T-helper 1 cell treated with Interleukin-12 subunit alpha and Interleukin-12 subunit beta and Interleukin-4 antibody, amounts not matched to agents 30 ng/mL and 1 ng/mL, for 36 hours (primary cell): ENCODE measurements at regions not wholly inside any gene's neighbourhood (a gene's known extent, or its start where the extent isn't known, plus 50 kb on each side); places are given as distances from the start of the nearest gene placed in this dataset.

Source experiments
- intact Hi-C: fragments of 100-400 bp; cut with micrococcal nuclease; formaldehyde crosslinking; loops from one replicate; pipeline ENCODE4 v1.15.1; 2024

GRCh38 chr10:33434933-33435332 lies 100.5 kb upstream of the NRP1 start:
- intact Hi-C loops, result no loop called here

DNA sequence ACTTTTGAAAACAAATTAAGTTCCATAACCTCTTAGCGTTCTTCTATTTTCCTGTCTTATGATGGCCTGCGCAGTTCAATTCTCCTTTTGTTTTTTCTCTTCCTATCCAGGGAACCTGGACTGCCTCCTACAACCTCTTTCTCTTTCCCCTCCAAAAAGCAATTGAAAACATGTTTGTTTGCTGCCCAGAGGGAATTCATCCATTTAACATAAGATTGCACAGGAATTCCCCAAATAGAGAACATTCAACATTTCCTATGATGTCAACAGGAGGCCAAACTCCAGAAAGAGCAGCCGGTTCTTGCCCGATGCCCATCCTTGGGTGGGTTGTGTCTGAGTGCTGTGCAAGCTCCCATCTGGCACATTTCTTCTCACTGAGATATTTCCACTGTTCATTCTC lies 94.2 kb upstream of the NRP1 start:
- intact Hi-C loops, result no loop called here

GRCh38 chr10:33423154-33423529 lies 88.7 kb upstream of the NRP1 start:
- intact Hi-C loops, result no loop called here

DNA sequence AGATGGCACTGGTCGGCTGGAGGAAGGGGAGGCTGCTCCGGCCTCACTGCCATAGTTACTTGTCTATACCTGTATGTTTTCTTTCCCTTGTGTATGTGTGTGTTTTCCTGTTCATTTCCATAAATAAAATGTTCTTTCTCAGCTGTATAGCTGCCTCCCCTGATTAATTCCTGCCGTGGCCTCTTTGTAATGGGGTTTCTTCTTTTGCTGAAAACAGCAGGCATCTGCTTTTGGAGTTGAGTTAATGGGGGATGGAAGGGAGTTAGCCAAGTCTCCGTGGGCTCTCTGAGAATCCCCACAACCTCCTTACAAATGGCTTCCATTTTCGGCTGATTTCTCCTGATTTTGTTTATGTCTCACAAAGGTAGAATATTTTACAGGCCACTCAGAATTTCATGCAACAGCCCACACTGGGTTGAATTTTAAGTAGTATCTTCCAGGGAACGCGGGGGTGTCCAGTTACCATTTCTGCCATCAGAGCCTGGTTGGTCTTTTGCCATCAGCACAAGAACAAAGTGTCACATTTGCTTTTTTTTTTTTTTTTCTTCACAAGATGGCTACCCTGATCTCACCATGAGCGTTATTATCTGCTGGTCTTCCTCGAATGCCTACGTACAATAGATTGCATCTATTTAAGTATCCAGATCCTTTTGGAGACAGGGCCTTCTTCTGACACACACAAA lies 88.1 kb upstream of the NRP1 start:
- intact Hi-C loops, result no loop called here

DNA sequence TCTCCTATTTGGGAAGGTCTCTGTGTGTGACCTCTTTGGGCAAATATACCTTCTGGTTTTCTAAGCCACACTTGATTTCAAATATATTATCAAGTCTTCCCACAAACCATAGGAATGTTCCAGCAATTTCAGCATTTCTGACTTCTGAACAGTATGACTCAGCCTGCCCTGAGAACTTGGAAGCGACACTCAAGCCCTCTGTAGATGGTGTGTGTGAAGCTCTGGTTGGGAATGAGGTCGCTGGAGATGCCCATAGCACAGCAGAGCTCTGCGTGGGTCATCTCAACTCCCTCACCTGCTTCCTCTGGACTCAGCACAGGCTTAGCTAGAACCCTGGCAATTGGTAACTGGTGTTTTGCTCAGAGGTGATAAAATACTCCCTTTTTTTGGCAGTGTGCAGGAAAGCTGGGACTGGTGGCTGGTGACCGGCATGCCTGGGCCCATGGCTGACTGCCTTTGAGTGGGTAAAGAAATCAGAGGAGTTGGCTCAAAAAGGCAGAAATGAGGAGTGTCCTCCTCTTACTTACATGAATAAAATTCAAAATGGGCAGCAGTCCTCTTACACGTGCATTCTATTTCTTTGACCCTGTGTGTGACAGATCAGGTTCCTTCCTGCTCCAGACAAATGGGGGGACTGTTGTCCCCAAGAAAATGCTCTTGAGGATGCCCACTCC lies 87.5 kb upstream of the NRP1 start:
- intact Hi-C loops, result no loop called here

DNA sequence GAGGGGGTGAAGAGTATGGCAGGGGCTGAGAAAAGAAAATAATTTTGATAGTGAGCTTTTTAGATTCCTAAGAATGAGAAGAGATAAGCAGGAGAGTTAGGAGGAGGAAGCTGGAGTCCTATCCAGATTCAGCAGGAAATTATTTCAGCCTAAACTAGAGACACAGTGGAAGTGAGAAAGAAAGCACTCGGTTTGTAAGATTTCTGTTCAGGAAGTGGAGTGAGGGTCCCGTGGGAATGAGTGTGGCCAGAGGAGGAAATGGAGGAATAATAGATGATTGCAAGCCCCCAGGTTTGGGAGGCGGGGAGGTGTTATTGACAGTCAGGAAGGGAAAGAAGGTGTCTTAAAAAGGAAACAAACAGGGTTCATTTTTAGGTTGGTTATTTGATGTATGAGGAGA lies 84.8 kb upstream of the NRP1 start:
- intact Hi-C loops, result loop anchor here (5.0 kb wide), 1 partner anchor 383 kb away; no protein-coding TSS in a partner anchor

DNA sequence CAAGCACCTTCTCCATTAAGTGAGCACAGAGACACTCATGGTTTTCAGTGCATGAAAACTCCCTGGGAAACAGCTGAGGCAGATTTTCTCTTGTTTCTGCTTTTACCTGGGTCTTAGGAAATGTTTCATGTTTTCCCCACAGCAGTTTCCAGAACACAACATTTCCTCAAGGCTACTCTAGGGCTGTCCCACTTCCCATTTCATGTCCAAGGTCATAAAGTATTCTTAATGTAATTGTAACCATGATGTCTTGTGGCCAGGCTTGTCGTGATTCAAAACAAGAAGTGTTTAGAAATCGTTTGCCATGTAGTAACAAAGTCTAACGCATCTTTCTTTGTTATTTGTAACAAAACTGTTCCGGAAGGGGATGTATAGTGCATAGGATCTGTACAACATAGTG lies 83.8 kb upstream of the NRP1 start:
- intact Hi-C loops, result loop anchor here (5.0 kb wide), 1 partner anchor 384 kb away; no protein-coding TSS in a partner anchor

DNA sequence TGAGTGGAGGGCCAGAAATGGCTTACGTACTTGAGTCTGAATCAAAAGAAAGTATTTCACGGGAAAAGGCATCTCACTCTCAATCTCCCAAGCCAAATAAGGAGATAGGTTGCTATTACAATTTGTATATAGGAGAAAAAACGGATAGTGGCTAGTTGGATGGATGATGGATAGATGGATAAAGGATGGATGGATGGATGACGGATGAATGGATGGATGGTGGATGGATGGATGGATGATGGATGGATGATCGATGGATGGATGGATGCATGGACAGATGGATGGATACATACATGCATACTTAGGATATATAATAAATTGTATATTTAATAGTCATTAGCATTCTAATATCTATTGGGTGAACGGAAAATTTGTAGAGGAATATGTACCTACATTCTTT lies 82.2 kb upstream of the NRP1 start:
- intact Hi-C loops, result loop anchor here (5.0 kb wide), 1 partner anchor 386 kb away; no protein-coding TSS in a partner anchor

GRCh38 chr10:33416209-33416608 lies 81.7 kb upstream of the NRP1 start:
- intact Hi-C loops, result loop anchor here (5.0 kb wide), 1 partner anchor 386 kb away; no protein-coding TSS in a partner anchor

DNA sequence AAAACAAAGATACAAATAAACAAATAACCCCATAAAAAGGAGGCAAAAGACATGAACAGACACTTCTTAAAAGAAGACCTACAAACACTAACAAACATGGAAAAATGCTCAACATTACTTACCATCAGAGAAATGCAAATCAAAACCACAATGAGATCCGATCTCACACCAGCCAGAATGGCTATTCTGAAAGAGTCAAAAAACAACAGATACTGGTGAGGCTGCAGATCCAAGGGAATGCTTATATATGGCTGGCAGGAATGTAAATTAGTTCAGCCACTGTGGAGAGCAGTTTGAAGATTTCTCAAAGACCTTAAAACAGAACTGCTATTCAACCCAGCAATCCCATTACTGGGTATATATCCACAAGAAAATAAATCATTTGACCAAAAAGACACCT lies 80.4 kb upstream of the NRP1 start:
- intact Hi-C loops, result loop anchor here (5.0 kb wide), 1 partner anchor 387 kb away; no protein-coding TSS in a partner anchor

DNA sequence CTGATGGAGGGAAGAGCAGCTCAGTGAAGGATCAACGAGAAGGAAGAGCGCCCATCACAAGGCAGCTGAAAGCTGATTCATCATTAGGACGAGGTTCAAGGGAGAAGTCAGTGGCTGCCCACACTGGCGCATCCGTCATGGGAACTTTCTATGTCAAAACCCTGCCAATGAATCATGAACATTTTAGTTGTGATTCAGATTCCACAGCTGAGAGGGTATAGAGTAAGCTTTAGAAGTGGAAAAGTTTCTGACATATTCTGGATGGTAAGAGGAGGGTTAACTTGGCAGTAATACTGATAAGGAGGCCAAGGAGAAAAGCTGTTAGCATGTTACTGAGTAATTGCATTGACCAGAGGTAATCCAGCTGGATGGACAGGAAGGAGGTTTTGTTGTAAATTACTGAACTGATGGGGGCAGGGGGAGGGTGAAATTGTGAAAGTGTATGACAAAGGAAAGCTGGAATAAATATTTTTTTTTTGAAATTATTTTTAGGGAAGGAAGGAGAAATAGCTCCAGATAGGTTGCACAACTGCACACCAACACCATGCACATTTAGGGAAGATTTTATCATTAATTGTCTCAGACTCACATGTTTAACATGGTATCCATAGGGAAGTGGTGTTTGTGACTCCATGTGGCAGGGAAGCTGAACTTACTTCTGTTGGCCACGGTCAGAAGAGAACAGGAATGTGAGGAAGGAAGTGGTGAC lies 78.3 kb upstream of the NRP1 start:
- intact Hi-C loops, result no loop called here

DNA sequence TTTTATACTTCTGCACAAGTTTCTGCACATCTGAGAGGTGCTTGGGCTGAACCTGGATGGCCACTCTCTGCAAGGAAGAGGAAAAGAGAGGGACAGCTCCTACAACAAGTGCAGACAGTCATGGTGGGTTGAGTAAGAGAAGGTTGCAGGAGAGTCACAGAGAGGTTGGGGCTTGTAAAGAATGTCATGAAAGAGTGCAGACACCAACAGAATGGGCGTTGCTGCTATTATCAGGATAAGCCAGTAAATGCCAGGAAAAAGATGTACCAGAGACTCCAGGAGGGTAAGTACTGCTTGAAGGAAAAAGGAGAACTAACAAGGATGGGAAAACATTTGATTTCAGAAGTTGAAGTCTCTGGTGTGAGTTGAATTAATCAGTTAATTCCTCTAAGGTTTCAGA lies 77.8 kb upstream of the NRP1 start:
- intact Hi-C loops, result no loop called here

- intact Hi-C loops, result no loop called here
Measured at GRCh38 chr10:33410860-33411234, 76.4 kb upstream of the NRP1 start.

GRCh38 chr10:33410096-33410859 lies 75.8 kb upstream of the NRP1 start:
- intact Hi-C loops, result no loop called here

DNA sequence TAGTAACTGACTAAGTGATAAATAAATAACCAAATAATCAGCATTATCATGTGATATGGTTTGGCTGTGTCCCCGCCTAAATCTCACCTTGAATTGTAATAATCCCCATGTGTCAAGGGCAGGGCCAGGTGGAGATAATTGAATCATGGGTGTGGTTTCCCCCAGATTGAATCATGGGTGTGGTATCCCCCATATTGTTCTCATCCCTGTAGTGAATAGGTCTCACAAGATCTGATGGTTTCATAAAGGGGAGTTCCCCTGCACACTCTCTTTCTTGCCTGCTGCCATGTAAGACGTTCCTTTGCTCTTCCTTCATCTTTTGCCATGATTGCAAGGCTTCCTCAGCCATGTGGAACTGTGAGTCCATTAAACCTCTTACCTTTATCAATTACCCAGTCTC lies 72.1 kb upstream of the NRP1 start:
- intact Hi-C loops, result no loop called here

DNA sequence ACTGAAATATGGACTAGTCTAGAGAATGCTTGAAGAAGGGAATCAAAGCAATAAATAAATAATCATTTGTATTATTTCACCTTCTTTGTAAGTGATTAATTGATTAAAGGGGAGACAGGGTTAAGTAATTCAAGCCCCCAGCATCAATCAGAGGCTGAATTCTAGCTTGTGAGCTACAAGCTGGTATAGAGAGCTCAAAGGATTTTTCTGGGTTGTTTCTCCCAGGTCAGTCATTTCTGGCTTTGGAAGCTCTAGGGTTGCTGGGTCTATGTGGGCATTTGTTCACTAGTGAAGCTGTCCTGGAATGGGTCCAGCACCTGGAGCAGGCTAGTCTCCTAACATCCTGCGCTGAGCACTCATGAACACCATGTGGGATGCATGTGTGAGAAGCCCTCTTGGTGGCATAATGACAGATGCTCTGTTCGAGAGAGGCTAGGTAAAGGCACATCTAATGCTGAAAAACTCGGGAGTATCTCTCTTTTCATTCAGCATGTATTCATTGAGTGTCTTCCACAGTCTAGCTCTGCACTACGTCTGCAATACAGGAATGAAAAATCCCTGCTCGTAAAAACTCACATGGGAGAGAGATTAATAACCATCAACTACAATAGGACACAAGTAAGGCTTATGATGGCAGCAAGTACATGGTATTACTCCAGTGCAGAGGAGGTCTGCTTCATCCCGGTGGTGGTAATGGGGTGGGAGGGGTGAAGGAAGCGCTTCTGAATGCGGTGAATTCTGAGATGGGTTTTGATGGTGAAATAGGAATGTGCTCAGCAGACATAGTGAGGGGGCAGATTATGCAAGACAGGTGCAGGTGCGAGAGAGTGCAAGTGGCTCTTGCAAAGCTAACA lies 68.0 kb upstream of the NRP1 start:
- intact Hi-C loops, result no loop called here

DNA sequence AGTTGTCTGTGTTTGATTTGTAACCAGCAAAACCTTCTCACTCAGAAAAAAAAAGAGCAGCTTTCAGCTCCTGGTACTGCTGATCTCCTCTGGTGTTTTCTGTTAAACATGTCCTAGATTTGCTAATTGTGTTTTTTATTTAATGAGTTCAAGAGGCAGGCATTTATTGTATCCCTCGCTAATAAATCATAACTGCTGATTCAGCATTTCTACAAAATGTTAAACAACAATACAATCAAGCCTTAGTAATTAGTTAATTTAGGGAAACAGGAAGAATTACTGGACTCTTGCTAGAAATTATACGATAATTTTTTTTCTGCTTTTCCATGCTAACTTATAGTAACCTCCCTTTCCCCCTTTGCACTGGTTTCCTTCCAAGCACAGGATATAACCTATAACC lies 66.8 kb upstream of the NRP1 start:
- intact Hi-C loops, result no loop called here

DNA sequence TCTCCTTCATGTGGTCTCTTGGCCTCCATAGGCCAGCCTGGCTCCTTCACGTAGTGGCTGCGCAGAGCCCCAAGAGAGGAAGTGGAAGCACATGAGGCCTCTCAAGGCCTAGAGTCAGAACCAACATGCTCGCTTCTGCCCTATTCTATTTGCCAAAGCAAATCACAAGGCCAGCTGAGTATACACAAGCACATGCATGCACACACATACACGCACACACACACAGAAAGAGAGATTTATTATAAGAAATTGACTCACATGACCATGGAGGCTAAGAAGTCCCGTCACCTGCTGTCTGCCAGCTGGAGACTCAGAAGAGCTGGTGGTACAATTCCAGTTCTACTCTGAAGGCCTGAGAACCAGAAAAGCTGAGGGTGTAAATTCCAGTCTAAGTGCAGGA lies 64.3 kb upstream of the NRP1 start:
- intact Hi-C loops, result no loop called here

DNA sequence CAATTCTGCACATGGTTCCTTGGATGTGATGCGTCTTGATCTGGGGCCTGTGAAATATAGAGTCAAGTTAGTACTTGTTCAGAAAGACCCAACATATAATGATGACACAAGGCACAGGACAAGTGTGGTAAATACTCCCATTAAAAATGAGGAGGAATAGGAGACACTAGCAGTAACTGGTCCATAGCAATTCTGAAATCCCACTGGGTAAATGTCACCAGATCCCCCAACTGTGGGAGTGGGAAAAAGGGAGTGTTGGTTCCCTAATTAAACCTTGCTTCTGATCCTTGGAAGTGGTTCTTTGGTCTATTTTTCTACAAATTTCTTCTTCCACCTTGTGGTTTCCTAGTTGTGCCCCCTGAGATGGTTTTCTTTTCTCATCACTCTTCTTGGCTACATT lies 62.5 kb upstream of the NRP1 start:
- intact Hi-C loops, result no loop called here

GRCh38 chr10:33396279-33396678 lies 61.8 kb upstream of the NRP1 start:
- intact Hi-C loops, result no loop called here

DNA sequence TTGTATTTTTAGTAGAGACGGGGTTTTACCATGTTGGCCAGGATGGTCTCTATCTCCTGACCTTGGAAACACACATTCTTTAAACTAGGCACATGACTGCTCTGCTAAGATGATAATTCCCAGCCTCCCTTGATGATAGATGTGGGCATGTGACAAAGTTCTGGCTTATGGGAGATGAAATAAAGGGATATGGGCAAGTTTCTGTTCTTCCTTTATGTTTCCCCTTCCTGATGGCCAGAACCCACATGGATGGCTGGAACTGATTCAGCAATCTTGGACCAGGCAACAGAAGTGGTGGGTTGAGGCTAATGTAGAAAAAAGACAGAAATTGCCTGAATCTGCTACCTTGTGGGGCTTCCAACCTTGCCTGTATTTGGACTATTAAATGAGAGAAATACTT lies 60.7 kb upstream of the NRP1 start:
- intact Hi-C loops, result no loop called here
